CD4-positive, alpha-beta T cell treated with Interleukin-15 for 4 hours (primary cell): ENCODE measurements at regions not wholly inside any gene's neighbourhood (a gene's known extent, or its start where the extent isn't known, plus 50 kb on each side); places are given as distances from the start of the nearest gene placed in this dataset.

Experiments
- DNase-seq: peaks from one replicate; pipeline ENCODE4 v3.0.0-alpha.2; 2020; ENCODE audit warnings: low spot score

DNA sequence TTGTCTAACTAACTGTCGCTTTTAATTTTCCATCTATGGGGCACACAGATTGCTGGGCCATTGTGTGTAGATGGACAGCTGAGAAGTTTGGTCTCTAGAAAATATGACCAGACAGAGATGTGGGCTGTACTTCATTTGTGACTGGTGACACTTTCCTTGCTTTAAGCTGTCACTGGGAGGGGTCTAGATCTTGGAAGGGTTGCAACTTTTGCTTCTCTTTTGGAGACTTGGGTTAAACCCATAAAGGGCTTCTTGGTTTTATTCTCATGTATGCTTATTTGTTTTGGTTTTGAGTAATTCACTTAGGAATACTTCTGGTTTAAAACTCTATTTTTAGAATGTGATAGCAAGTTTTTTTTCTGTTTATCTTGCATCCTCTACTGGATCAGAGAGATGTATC, 80.2 kb downstream of the ETS2 start:
- no peak for DNase-seq

DNA sequence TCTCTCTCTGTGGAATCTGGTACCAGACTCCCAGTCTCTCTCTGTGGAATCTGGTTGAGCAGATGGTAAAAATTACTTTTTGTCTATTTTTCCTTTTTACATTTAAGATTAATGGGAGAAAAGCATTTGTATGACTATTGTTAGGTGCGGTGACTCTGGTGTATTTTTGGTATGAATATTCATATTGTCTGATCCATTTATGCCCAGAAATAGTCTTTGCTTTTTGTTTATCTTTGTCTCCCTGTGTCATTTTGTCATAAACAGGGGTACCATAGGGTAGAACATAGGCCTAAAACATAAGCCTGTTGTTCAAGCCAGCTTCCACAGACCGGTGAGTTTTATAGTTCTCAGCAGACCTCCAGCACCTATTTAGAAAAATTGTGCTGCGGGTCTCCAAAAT, 78.7 kb downstream of the ETS2 start:
- DNase-seq: no peak

DNA sequence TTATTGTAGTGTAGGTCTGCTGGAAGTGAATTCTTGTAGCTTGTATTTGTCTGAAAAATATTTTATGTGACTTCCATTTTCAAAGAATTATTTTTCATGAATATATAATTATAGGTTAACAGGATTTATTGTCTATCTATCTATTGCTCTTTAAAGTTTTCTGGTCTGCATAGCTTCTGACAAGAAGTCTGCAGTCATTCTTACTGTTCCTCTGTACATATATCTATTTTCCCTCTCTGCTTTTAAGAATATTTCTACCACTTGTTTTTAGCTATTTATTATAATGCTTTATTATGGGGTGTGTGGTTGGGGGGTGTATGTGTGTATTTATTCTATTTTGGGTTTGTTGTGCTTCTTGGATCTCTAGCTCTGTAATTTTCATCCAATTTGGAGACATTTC, 77.4 kb downstream of the ETS2 start:
- DNase-seq: no peak

DNA sequence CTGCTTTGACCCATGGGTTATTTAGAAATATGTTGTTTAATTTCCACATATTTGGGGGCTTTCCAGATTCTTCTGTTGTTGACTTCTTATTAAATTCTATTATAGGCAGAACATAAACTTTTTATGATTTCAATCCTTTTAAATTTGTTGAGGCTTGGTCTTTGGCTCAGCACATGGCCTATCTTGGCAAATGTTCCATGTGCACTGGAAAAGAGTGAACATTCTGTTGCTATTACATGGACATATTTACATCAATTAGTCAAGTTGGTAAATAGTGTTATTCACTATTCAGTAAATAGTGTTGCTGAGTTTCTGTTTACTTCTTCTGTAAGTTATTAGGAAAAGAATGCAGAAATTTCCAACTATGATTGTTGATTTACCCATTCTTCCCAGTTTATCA, 75.4 kb downstream of the ETS2 start:
- DNase-seq: no peak

DNA sequence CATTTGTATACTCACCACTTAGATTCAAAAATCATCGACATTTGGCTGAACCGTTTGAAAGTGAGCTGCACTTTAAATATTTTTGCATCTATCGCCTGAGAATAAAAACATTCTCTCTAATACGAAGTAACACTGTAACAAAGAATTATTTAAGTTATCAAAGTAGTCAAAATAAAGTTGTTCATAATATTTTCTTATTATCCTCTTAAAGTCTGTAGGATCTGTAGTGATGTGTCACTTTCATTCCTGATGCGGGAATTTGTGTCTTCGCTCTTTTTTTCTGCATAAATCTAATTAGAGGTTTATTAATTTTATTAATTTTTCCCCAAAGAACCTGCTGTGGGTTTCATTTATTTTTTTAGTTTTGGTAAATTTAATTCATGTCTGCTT, 74.8 kb downstream of the ETS2 start:
- no peak for DNase-seq

DNA sequence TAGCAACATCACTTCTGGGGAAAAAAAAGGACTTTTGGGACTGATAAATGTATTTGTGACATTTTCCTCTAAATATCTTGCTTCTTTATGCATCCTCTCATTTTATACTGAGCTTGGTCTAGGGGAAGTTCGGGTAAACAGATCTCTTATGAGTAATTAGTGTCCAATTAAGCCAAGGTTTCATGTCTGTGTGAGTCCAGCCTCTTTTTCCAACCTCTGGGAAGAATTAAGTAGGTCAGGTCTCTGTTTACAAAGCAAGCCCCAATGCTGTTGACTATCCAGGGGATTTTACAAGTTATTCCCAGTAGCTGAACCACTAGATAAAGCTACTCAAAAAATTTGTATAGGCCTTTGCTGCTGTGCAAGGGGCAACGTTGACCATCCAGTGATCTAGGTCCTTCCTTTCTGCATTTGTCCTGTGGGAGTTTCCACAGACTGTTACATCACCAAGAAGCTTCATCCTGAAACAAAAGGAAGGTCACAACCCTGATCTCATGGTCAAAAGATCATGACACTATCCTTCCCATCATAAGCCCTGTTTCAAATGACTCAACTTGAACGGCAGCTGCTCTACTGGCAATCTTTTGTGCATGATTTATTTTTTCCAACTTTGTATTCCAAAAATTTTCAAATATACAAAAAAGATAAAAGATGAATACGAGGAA, 74.3 kb downstream of the ETS2 start:
- DNase-seq: no peak

DNA sequence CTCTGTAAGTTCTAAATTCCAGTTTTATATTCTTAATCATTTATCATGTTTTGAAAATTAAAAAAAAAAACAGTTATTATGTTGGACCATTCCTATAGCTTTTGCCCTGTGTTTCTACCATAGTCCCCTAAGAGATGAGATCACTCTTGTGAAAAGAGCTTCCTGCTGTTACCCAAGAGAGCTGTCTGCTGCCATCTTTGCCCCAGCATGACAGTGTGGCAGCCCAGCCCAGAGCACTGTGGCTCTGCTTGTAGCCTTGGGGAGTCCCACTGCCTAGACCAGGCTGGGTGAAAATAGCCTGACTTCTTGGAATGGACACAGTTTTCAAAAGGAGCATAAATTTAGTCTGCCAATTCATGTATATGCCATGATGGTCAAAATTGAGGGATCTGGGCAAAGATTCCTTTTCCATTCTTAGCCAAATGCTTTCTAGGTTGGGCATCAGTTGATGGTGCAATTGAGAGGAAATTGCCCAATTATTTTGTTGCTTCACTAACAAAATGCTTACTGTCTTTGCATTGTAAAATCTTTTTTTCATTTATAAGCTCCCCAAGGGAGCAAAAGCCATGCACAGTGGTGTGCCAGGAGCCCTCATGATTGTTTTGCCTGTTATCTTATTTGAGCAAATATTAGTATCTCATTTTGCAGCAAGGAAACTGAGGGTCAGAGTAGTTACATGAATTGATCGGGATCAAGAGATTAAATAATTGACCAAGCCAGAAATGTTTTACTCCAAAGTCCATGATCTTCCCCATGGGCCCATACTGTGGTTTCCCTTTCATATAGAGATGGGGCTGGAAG, 72.8 kb downstream of the ETS2 start:
- DNase-seq: no peak

DNA sequence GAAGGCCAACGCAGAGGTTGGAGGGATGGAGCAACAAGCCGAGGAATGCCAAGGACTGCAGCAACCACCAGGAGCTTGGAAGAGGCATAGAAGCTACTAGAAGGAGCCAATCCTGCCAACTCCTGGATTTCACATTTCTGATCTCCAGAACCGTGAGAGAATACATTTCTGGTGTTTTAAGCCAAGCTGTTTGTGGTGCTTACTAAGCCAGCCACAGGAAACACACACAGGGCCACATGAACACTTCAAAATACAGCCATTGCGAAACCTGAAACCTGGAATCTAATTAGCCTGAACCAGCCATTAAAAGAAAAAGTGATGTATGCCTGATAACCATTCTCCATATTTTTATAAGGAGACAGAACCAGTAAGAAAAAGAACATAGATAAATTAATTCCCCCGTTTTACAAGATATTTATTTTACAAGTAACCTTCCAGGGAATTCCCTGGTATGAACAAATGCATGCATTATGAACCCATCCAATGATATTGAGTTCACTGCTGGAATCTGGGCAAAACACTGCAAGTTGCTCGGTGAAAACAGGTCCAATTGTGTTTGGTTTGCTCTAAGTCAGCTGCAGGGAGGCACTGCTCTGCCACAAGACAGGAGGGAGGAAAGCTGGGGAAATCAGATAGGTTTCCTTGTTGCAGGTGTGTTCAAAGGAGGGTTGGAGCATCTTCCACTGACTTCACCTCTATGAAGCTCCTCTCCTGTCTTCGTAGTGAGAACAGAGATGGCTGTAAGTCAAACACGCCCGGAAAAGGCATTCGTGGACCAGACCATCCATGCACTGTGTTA, 70.2 kb downstream of the ETS2 start:
- no peak for DNase-seq
